HL-60 (cell line): ENCODE measurements at regions not wholly inside any gene's neighbourhood (a gene's known extent, or its start where the extent isn't known, plus 50 kb on each side); places are given as distances from the start of the nearest gene placed in this dataset.

ENCODE experiments used
- GABPA ChIP-seq: IDR thresholded peaks from 2 replicates; pipeline ENCODE4 v1.6.1; 2012; ENCODE audit warnings: low read depth
- POLR2AphosphoS5 ChIP-seq: IDR thresholded peaks from 2 replicates; pipeline ENCODE4 v1.6.1; 2012; ENCODE audit warnings: low read depth
- SPI1 ChIP-seq: IDR thresholded peaks from 2 replicates; pipeline ENCODE4 v1.6.1; 2012; ENCODE audit warnings: low read depth, mild to moderate bottlenecking, borderline replicate concordance
- TF ChIP-seq, protein P1 (sequence below): IDR thresholded peaks from one replicate; pipeline ENCODE4 v1.5.1; 2011; ENCODE audit warnings: low read length, control low read depth, inconsistent platforms; ENCODE audit not compliant: insufficient read depth

DNA sequence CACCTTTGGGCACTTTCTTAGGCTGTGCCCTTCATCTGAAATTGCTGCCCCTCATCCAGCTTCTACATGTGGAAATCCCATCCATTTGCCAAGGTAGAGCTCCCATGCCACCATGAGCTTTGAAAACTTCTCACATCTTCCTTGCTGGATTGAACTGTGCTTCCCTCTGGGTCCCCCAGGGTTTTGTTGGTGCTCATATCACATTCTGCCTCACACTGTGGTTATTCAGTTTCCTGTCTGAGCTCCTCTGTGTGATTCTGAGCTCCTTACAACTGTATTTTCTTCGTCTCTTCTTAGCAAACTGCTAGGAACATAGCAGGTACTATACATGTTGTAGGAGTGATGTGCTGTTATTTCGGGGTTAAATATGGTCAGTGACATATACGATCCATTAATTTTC is 74.9 kb upstream of the KL start:
- TF ChIP-seq, protein P1, sequence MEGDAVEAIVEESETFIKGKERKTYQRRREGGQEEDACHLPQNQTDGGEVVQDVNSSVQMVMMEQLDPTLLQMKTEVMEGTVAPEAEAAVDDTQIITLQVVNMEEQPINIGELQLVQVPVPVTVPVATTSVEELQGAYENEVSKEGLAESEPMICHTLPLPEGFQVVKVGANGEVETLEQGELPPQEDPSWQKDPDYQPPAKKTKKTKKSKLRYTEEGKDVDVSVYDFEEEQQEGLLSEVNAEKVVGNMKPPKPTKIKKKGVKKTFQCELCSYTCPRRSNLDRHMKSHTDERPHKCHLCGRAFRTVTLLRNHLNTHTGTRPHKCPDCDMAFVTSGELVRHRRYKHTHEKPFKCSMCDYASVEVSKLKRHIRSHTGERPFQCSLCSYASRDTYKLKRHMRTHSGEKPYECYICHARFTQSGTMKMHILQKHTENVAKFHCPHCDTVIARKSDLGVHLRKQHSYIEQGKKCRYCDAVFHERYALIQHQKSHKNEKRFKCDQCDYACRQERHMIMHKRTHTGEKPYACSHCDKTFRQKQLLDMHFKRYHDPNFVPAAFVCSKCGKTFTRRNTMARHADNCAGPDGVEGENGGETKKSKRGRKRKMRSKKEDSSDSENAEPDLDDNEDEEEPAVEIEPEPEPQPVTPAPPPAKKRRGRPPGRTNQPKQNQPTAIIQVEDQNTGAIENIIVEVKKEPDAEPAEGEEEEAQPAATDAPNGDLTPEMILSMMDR = no peak
- no peak for TF ChIP-seq POLR2AphosphoS5
- TF ChIP-seq SPI1 = no peak
- TF ChIP-seq GABPA = no peak
